Spleen (tissue), 11 donors: ENCODE measurements at regions not wholly inside any gene's neighbourhood (a gene's known extent, or its start where the extent isn't known, plus 50 kb on each side); places are given as distances from the start of the nearest gene placed in this dataset.
"Not testable (repeated sequence)": the region's sequence is repeated elsewhere in the genome, so short reads cannot be mapped to it uniquely, and the experiment has no call there.

ENCODE experiments used
- DNase-seq: peaks from one replicate; pipeline ENCODE4 v3.0.0-alpha.2; 2020
- H3K27ac ChIP-seq, 8 donors: fragments of 200-600 bp; sonication (generic) in 7 of 8; 1 replicate in 4 of 8; 2 replicates in 4 of 8; pipeline versions ENCODE4 v1.5.0 to v1.8.0; 2016 to 2021; ENCODE audit warnings: inconsistent platforms in 4 of 8, mild to moderate bottlenecking in 4 of 8, moderate library complexity in 1 of 8
- H3K27me3 ChIP-seq, 7 donors: fragments of 200-600 bp; sonication (generic) in 6 of 7; replicated peaks in 1 of 7; 1 replicate in 4 of 7; 2 replicates in 3 of 7; pipeline versions ENCODE4 v1.5.0 to v1.8.0; 2016 to 2021; ENCODE audit warnings: inconsistent platforms in 3 of 7, mild to moderate bottlenecking in 1 of 7
- H3K36me3 ChIP-seq, 6 donors: fragments of 200-600 bp; sonication (generic) in 5 of 6; 1 replicate in 4 of 6; 2 replicates in 2 of 6; pipeline versions ENCODE4 v1.5.0 to v1.8.0; 2016 to 2021; ENCODE audit warnings: inconsistent platforms in 2 of 6
- H3K4me1 ChIP-seq, 6 donors: fragments of 200-600 bp; sonication (generic) in 5 of 6; 1 replicate in 3 of 6; 2 replicates in 3 of 6; pipeline versions ENCODE4 v1.5.0 to v1.8.0; 2016 to 2021; ENCODE audit warnings: inconsistent platforms in 3 of 6
- H3K4me3 ChIP-seq, 8 donors: fragments of 200-600 bp; sonication (generic) in 7 of 8; 1 replicate in 4 of 8; 2 replicates in 4 of 8; pipeline versions ENCODE4 v1.5.0 to v1.8.0; 2016 to 2021; ENCODE audit warnings: inconsistent platforms in 4 of 8, mild to moderate bottlenecking in 4 of 8, moderate library complexity in 2 of 8
- H3K9me3 ChIP-seq, 8 donors: fragments of 200-600 bp; sonication (generic) in 7 of 8; 1 replicate in 4 of 8; 2 replicates in 4 of 8; pipeline versions ENCODE4 v1.5.0 to v1.8.0; 2016 to 2021; ENCODE audit warnings: inconsistent platforms in 4 of 8
- POLR2A ChIP-seq, 3 donors: fragments of 450-650 bp; IDR thresholded peaks; one replicate each; pipeline ENCODE4 v1.5.1; 2017; ENCODE audit warnings: antibody characterized with exemption in 3 of 3, mild to moderate bottlenecking in 1 of 3
- POLR2AphosphoS5 ChIP-seq, 3 donors: sonication (generic); formaldehyde crosslinking; IDR thresholded peaks; one replicate each; pipeline ENCODE4 v1.5.1; 2017; ENCODE audit warnings: antibody characterized with exemption in 3 of 3
- WGBS, 5 donors: extraction: QIAGEN DNeasy Blood & Tissue Kit in 3 of 5; methylation state at CpG; one replicate each; pipeline versions ENCODE4 v1.1.5 to v1.1.7; 2013 to 2018; 5-methylcytosine and 5-hydroxymethylcytosine counted together
- intact Hi-C: fragments of 100-400 bp; cut with DNase I; formaldehyde crosslinking; loops from one replicate; pipeline ENCODE4 v1.15.0; 2023; ENCODE audit warnings: low total_unique reads
- TF ChIP-seq, protein P1 (sequence below), 11 experiments: fragments of 200-600 bp in 7 of 11; fragments of 450-650 bp in 4 of 11; sonication (generic) in 4 of 11; IDR thresholded peaks in 8 of 11; conservative IDR thresholded peaks in 3 of 11; 1 replicate in 7 of 11; 2 replicates in 4 of 11; pipeline versions ENCODE4 v1.4.0 to v1.8.0; 2016 to 2021; ENCODE audit warnings: antibody characterized with exemption in 11 of 11, inconsistent platforms in 4 of 11, mild to moderate bottlenecking in 1 of 11
- donor health status: healthy with polysubstance abuse.
- donor health status: DM: no; HTN: no; CAD: no; lungs with moderate emphysema.
- donor health status: DM: no; HTN: no; CAD: no.
- donor health status: Bipolar disorder and iron deficiency.
- donor health status: healthy.
- donor health status: DM: no; HTN: no; CAD: no.
- donor health status: DM: yes; HTN: yes; CAD: no.

DNA sequence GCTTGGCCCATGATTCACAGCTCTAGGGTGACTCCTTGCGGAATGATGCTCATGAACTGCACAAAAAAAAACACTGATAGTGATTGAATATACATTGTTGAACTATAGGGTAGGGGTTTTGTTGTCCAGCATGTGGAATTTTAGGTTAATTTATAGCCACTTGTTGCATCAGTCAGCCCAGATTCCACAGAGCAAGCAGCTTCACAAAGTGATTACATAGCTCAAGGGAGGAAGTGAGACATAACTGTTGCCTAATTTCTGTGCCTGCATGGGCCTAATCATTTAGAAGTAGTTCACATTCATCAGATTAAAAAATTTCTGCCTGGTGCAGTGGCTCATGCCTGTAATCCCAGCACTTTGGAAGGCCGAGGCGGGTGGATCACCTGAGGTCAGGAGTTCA lies 142.2 kb upstream of the ZNF722 start:
- H3K36me3 ChIP-seq, DNase-seq, intact Hi-C loops, H3K4me1 ChIP-seq, H3K4me3 ChIP-seq, H3K27ac ChIP-seq, H3K27me3 ChIP-seq: not testable (repeated sequence)
- WGBS, 5 donors = 73 to 85% (median 84%) methylated on average over 3 of the region's 3 CpGs
- H3K9me3 ChIP-seq = peaks cover 0 to 100% (median 95%) of the 10 kb centered on the region in 8 donors

GRCh38 chr7:63867127-63867526 lies 131.5 kb upstream of the ZNF722 start:
- TF ChIP-seq POLR2AphosphoS5 (IDR thresholded peaks at IDR 0.05) (no peak), POLR2A (IDR thresholded peaks at IDR 0.05) (no peak)
- TF ChIP-seq, protein P1, sequence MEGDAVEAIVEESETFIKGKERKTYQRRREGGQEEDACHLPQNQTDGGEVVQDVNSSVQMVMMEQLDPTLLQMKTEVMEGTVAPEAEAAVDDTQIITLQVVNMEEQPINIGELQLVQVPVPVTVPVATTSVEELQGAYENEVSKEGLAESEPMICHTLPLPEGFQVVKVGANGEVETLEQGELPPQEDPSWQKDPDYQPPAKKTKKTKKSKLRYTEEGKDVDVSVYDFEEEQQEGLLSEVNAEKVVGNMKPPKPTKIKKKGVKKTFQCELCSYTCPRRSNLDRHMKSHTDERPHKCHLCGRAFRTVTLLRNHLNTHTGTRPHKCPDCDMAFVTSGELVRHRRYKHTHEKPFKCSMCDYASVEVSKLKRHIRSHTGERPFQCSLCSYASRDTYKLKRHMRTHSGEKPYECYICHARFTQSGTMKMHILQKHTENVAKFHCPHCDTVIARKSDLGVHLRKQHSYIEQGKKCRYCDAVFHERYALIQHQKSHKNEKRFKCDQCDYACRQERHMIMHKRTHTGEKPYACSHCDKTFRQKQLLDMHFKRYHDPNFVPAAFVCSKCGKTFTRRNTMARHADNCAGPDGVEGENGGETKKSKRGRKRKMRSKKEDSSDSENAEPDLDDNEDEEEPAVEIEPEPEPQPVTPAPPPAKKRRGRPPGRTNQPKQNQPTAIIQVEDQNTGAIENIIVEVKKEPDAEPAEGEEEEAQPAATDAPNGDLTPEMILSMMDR (IDR thresholded peaks at IDR 0.05 in 8 of 11, conservative IDR thresholded peaks at IDR 0.05 in 3 of 11) = no peak
- Histone ChIP-seq H3K36me3 (no peaks in the 10 kb centered on the region), H3K27me3 (no peaks in the 10 kb centered on the region), H3K4me3 (no peak overlapping the region), H3K9me3 (peaks cover 7 to 100% (median 98%) of the 10 kb centered on the region in 8 donors), H3K27ac (no peak overlapping the region), H3K4me1 (no peaks in the 10 kb centered on the region)
- no peak for DNase-seq
- intact Hi-C loops = no loop called here

DNA sequence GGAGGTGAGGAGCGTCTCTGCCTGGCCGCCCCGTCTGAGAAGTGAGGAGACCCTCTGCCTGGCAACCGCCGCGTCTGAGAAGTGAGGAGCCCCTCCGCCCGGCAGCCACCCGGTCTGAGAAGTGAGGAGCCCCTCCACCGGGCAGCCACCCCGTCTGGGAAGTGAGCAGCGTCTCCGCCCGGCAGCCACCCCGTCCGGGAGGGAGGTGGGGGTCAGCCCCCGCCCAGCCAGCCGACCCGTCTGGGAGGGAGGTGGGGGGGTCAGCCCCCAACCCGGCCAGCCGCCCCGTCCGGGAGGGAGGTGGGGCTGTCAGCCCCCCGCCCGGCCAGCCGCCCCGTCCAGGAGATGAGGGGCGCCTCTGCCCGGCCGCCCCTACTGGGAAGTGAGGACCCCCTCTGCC lies 124.4 kb upstream of the ZNF722 start:
- H3K27me3 ChIP-seq, H3K4me1 ChIP-seq, H3K27ac ChIP-seq, H3K36me3 ChIP-seq, intact Hi-C loops, DNase-seq, H3K4me3 ChIP-seq: not testable (repeated sequence)
- WGBS, 5 donors = 90 to 96% (median 94%) methylated on average over 9 to 30 of the region's 30 CpGs
- peaks cover 39 to 100% (median 100%) of the 10 kb centered on the region in 8 donors for H3K9me3 ChIP-seq

DNA sequence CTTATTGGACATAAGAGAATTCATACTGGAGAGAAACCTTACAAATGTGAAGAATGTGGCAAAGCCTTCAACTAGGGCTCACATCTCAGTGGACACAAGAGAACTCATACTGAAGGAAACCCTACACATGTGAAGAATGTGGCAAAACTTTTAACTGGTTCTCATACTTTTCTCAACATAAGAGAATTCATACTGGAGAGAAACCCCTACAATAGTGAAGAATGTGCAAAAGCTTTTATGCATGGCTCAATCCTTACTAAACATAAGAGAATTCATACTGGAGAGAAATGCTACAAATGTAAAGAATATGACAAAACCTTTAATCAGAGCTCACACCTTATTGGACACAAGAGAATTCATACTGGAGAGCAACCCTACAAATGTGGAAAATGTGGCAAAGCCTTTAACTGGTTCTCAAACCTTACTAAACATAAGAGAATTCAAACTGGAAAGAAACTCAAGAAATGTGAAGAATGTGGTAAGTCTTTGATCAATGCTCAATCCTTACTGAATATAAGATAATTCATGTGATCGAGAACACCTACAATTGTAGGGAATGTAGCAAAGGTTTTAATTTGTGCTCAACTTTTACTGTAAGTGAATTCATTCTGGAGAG lies 121.8 kb upstream of the ZNF722 start:
- intact Hi-C loops = no loop called here
- Histone ChIP-seq H3K4me3 (no peak overlapping the region), H3K36me3 (no peaks in the 10 kb centered on the region), H3K27me3 (no peaks in the 10 kb centered on the region), H3K4me1 (no peaks in the 10 kb centered on the region), H3K9me3 (peaks cover 47 to 100% (median 100%) of the 10 kb centered on the region in 8 donors), H3K27ac (no peak overlapping the region)
- 85 to 100% (median 95%) methylated on average over 1 of the region's 1 CpG for WGBS, 5 donors
- DNase-seq = no peak
- TF ChIP-seq POLR2A (IDR thresholded peaks at IDR 0.05) (no peak), POLR2AphosphoS5 (IDR thresholded peaks at IDR 0.05) (no peak)
- TF ChIP-seq, protein P1 (IDR thresholded peaks at IDR 0.05 in 8 of 11, conservative IDR thresholded peaks at IDR 0.05 in 3 of 11) = no peak

DNA sequence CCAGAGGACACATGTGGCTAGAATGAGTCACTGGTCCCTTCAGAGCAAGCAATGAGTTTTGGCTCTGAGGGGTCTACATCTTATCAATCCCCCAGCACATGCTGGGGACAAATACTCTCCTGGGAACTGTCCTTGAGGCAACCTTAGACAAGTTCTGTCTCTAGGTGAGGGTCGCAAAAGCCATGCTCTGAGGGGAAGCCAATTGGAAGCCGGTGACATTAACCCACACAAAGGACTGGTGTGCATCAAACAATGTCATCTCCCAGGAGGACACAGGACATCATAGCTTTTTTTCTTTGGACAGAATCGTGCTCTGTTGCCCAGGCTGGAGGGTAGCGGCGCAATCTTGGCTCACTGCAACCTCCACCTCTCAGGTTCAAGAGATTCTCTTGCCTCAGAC lies 111.6 kb upstream of the ZNF722 start:
- Histone ChIP-seq H3K4me1 (no peaks in the 10 kb centered on the region), H3K9me3 (peaks cover 3 to 100% (median 98%) of the 10 kb centered on the region in 8 donors), H3K27ac (no peak overlapping the region), H3K4me3 (no peak overlapping the region), H3K36me3 (no peaks in the 10 kb centered on the region), H3K27me3 (no peaks in the 10 kb centered on the region)
- no peak for DNase-seq
- 63 to 75% (median 70%) methylated on average over 3 to 5 of the region's 5 CpGs for WGBS, 5 donors
- no peak for TF ChIP-seq POLR2AphosphoS5 (IDR thresholded peaks at IDR 0.05)
- TF ChIP-seq, protein P1 (IDR thresholded peaks at IDR 0.05 in 8 of 11, conservative IDR thresholded peaks at IDR 0.05 in 3 of 11) = no peak
- TF ChIP-seq POLR2A (IDR thresholded peaks at IDR 0.05) = no peak
- intact Hi-C loops = no loop called here
